Uterus (tissue), 2 donors: ENCODE measurements at regions not wholly inside any gene's neighbourhood (a gene's known extent, or its start where the extent isn't known, plus 50 kb on each side); places are given as distances from the start of the nearest gene placed in this dataset.

Source experiments
- POLR2A ChIP-seq, 2 donors: fragments of 450-650 bp; IDR thresholded peaks; one replicate each; pipeline ENCODE4 v1.6.1; 2016; ENCODE audit warnings: antibody characterized with exemption in 2 of 2, mild to moderate bottlenecking in 1 of 2, moderate library complexity in 1 of 2
- TF ChIP-seq, protein P1 (sequence below), 4 experiments: fragments of 200-600 bp in 2 of 4; fragments of 450-650 bp in 2 of 4; sonication (generic) in 2 of 4; IDR thresholded peaks; one replicate each; pipeline ENCODE4 v1.5.1; 2016 to 2019; ENCODE audit warnings: antibody characterized with exemption in 4 of 4, mild to moderate bottlenecking in 2 of 4, moderate library complexity in 1 of 4

DNA sequence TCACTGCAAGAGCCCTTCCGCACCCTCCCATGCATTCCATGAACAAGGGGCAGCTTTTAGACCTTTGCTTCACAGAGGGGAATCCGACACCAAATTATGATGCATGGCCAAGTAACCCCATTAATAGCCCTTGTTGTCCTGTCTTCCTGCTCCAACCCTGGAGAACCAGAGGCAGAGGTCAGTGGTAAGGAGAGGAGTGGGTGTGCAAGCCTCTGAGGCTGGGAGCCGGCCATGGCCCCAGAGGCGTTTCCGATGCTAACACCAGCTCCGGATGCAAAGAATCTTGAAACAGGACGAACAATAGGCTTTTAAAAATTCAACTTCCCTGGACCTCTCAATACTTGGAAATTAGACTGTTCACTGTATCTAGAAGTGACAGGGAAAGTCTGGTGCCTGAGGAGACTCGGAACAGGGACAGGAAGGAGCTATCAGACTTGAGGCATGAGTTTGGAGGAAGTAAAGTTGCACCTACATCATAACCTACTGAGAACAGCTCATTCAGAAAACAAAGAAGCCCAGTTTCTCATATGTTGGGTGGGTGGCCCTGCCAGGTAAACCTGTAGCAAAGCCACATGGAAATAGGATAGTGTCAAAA is 101.2 kb upstream of the ERG start:
- TF ChIP-seq, protein P1, sequence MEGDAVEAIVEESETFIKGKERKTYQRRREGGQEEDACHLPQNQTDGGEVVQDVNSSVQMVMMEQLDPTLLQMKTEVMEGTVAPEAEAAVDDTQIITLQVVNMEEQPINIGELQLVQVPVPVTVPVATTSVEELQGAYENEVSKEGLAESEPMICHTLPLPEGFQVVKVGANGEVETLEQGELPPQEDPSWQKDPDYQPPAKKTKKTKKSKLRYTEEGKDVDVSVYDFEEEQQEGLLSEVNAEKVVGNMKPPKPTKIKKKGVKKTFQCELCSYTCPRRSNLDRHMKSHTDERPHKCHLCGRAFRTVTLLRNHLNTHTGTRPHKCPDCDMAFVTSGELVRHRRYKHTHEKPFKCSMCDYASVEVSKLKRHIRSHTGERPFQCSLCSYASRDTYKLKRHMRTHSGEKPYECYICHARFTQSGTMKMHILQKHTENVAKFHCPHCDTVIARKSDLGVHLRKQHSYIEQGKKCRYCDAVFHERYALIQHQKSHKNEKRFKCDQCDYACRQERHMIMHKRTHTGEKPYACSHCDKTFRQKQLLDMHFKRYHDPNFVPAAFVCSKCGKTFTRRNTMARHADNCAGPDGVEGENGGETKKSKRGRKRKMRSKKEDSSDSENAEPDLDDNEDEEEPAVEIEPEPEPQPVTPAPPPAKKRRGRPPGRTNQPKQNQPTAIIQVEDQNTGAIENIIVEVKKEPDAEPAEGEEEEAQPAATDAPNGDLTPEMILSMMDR (IDR thresholded peaks at IDR 0.05), result no peak
- TF ChIP-seq POLR2A (IDR thresholded peaks at IDR 0.05), result no peak
